NCI-H1694 treated with DMSO at 0.1 percent for 48 hours (cell line): ENCODE measurements at regions not wholly inside any gene's neighbourhood (a gene's known extent, or its start where the extent isn't known, plus 50 kb on each side); places are given as distances from the start of the nearest gene placed in this dataset.
"Not testable (repeated sequence)": the region's sequence is repeated elsewhere in the genome, so short reads cannot be mapped to it uniquely, and the experiment has no call there.

Experiments
- DNase-seq: peaks from one replicate; lab custom pipeline; 2025; lab: John Stamatoyannopoulos, UW

DNA sequence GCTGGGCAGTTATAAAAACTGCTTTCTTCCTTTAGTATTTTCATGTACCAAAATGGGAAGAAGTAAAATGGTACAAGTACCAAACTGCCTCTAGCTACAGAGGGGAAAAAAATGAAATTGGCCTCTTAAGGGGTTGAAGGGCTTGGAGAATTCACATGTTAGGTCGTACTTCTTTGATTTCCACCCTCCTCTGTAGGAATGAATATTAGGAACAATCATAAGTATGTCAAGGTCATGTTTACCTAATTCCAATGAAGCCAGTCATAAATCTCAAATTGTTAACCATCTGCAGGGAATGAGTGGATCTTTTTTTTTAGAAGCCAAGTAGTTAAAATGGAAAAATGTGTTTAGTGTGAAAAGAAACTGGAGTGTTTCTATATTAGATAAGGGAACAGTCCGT, 772.6 kb downstream of the PRIM2 start:
- not testable (repeated sequence) for DNase-seq

DNA sequence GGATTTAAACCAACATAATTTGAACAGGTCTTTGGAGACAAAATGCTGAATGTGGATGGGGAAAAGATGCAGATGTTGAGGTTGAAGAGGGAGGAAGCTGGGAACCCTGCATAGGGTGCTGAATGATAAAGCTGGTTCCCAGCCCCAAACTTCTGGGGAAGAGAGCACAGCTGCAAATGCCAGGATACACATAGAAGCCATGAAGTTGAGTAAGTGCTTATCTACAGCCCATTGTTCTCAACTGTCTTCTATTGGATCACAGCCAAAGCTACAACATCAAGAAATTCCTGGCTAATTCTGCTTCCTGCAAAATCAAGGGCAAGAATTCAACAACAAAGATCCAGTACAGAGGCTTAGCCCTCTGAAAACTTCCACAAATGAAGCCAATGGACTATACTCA, 779.8 kb downstream of the PRIM2 start:
- not testable (repeated sequence) for DNase-seq

DNA sequence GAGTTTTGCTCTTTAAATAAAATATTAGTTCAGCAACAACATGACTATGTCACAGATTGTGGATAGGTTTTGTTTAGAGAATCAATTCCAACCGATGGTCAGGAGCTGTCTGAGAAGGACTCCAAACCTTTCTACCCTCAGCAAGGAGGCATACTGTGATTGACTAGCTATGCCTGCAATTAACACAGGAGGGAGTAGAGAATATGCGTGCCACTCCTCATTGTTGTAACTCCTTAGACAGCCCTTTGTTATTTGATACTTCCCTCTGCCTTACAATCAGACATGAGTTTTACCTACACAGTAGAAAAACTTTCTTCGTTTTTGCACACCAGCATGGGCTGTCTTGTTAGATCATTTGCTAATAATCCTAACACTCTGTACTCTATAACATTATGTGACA, 796.5 kb downstream of the PRIM2 start:
- DNase-seq: no peak

DNA sequence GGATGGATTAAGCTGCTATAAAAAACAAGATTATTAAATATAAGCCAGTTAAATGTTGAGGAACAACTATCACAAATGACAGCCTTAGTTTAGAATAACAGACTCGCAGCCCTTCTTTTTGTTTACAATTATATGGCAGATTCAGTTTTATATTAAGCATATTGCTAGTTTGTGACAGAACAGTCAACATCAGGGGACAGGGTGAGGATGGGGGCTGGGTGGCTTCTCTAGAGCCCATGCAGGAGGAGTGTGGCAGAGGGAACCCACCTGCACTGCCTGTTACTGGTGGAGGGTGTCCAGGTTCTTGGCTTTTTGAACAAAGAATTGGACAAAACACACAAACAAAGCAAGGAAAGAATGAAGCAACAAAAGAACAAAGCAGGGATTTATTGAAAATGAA, 799.7 kb downstream of the PRIM2 start:
- DNase-seq: not testable (repeated sequence)

DNA sequence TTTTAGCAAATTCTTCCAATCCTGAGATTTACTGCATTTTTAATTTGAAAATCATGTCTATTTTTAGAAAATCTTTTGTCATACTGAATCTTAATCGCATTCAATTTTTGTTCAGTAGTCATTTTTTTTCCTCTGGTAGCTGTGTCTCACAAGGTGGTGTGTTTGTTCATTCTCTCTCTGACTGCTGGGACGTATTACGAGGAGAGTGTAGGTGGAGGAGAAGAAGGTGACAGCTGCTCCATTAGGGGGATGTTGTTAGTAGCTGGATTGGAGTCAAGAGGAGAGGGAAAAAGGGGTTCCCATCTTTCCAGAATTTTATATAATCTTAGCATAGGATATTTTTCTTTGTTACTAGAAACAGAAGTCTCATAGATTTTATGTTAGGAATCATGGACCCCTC, 804.2 kb downstream of the PRIM2 start:
- not testable (repeated sequence) for DNase-seq

DNA sequence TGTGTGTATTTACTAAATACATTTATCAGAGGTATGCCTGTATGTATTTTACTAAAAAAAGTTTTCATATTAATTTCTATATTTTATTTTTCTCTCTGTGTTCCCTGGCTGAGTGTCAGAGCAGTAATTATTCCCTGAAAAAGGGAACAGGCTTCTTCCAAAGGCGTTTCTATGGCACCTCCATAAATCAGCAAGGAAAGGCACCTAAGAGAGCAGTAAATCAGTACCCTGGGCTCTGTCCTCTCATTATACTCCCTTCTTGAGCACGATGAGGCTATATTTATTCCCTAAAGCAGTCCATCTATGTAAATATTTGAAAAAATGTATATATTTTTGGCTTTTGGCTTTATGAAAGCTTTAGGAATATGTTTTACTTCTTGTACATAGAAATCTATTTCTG, 806.3 kb downstream of the PRIM2 start:
- DNase-seq: not testable (repeated sequence)

DNA sequence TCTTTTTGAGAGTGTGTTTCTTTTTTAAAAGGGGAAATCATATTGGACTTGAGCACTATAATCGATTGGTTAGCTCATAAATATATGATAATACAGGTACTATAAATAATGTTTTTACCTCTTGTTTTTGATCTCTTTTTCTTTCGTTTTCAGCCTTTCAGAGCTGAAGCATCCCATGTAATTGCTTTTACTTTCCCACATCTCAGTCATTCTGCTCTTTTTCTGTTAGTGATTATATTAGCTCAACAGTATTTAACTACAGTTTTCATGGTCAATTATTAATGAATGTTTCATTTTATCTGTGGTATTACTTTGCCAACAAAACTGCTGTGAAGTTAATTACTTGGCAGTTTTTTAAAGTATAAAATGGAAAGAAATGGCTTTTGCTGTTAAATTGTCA, 811.1 kb downstream of the PRIM2 start:
- not testable (repeated sequence) for DNase-seq

DNA sequence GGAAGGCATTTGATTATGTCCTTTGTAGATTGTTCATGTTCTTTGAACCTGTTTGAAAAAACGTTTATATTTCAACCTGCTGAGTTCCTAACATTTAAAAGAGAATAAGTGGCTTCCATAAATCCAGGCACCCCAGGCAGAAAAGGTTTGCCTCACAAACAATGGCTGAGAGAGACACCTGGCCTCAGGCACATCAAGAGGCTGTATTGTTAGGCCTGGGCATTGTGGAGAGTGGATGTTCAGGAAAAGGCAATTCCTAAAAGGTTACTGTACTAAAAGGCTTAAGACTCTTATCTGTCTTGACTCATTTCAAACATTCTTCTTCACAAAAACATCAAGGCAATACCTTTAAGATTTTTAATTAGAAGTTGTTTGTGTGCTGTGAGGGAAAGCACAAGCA, 811.7 kb downstream of the PRIM2 start:
- DNase-seq: not testable (repeated sequence)

DNA sequence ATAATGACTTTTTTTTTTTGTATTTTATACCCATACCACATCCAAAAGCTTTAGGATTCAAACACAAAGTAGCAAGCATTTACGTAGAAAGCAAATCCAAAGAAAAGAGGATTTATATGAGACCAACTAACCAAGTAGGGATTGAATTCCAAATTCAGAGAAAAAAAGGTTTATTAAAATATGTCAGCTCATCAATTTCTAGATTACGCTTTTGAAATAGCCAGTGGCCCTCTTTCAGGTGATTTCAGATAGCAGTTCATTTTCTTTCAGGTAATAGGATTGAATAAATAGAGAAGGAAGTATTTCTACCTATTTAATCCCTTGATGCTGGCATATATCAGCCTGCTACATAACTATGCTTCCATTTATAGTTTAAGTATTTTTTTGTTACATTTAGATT, 822.3 kb downstream of the PRIM2 start:
- DNase-seq: not testable (repeated sequence)

DNA sequence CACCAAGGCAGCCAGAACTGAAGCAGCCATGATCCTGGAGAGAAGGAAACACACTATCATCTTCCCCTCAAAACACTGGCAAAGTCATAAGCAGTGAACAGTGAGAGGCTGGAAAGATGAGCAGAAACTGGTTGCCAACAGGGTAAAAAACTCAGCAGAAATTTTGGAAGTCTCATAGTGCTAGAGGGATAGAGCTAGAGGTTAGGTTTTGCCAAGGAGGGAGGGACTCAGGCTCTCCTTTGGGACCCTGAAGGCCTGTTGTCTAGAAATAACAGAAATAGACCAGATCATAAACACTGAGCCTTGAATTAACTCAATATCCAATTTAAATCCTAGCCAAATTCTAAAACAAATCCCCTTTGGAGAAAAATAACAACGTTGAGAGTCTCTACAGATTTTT, 853.6 kb downstream of the PRIM2 start:
- not testable (repeated sequence) for DNase-seq

DNA sequence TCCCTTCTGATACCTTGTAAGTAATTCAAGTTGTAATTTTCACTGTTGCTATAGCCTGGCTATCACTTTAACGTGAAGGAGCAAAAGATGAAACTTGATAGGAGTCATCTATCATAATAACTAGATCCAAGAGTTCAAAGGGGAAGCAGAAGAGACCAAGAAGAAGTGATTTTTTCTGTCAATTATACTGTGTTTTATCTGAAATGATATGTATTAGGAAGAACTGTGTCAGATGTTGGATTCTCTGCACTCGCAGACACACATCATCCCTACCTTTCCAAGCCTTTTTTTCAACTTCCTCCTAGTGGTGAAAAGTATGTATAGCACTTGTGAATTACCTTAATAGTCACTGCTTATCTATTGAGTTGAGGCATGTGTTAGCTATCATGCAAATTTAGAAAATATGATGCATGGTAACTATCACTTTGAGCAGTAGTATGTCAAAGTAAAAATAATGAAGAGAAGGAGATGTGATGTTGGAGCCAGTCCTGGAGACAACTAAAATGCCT, 864.2 kb downstream of the PRIM2 start:
- DNase-seq: not testable (repeated sequence)

DNA sequence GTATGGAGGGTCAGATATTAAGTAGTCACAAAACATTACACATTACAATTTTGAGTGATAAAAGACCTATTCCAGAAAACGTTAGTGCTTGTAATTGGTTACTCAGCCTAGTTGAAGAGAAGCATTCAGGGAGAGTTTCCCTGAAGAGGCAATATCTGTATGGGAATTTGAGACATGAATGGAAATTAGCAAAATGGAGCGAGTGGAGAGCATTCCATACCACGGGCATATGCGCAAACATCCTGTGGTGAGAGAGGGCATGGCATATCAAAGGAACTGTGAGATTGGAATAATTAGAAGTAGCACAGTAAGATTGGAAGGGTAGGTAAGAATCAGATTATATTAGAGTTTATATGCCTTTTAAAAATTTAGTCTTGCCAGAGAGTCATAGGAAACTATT, 867.9 kb downstream of the PRIM2 start:
- not testable (repeated sequence) for DNase-seq

DNA sequence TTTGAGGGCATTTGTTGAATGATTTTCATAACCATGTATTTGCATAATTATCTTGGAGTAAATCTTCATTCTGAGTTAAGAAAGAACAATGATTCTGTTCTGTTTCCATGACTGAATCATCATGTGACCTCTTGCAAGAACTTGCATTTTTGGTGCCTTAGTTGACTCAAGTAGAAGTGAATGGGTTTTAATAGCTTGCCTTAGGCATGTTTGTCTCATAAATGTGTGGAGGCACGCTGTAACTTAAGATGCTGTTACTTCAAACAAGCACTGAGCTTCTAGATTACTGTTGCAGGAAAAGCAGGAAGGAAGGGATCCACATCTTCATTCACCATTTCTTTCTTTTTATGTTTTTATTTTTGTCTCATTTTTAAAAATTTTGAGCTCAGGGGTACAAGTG, 875.8 kb downstream of the PRIM2 start:
- DNase-seq: not testable (repeated sequence)

DNA sequence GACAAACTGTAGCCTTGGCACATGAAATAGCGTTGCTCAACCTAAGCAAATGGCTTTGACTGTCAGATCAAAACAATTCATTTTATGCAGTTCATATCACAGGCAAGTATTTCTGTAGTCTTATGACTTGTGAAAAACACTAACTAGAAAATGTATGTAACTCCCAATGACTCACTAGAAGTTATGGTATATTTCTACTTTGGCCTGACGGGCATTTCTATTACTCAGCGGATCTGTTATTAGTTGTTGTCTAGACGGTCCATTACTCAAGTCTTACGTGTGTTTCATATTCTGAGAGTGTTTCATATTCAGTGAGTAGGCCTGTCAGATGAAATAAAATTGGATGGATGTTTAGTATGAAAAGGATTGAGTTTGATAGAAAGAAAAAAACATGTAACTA, 880.9 kb downstream of the PRIM2 start:
- DNase-seq: no peak

DNA sequence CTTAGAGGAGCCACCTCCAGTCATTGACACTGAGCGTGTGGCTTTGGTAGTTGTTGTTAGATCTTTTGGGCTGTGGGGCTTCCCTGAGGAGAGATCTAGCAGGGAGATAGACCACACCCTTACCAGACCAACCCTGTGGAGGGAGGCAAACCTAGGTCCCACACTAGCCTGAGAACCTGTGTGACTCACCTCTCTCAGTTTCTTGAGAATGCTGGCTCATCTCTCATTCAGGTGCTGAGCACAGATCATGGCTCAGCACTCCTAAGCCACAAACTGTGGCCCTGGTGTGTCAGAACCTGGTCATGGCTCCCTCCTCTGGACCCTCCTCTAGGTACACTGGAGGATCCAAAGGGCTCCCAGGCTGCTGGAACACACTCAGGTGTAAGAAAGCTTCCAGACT, 919.7 kb downstream of the PRIM2 start:
- DNase-seq: not testable (repeated sequence)

DNA sequence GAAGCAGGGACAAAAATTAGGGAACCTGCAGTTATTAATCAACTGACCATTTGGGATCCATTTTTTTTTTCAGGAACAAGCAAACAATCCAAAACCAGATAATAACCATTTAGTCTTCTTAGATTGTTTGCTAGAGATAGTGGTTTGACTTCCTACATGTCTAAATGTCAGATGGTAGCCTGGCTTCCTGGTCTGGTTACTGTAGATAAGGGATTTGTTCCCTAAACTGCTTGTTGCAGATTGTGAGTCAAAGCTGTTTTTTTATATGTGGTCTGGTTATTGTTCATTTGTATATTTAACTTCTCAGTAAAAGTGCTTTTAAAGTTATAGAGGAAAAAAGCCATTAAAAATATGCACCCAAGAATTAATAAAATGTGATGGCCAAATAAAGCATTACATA, 921.0 kb downstream of the PRIM2 start:
- DNase-seq: not testable (repeated sequence)

DNA sequence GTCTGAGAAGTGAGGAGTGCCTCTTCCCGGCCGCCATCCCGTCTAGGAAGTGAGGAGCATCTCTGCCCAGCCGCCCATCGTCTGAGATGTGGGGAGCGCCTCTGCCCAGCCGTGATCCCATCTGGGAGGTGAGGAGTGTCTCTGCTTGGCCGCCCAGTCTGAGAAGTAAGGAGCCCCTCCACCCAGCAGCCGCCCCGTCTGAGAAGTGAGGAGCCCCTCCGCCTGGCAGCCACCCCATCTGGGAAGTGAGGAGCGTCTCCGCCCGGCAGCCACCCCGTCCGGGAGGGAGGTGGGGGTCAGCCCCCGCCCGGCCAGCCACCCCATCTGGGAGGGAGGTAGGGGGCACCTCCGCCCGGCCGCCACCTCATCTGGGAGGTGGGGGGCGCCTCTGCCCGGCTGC, 940.2 kb downstream of the PRIM2 start:
- DNase-seq: not testable (repeated sequence)

DNA sequence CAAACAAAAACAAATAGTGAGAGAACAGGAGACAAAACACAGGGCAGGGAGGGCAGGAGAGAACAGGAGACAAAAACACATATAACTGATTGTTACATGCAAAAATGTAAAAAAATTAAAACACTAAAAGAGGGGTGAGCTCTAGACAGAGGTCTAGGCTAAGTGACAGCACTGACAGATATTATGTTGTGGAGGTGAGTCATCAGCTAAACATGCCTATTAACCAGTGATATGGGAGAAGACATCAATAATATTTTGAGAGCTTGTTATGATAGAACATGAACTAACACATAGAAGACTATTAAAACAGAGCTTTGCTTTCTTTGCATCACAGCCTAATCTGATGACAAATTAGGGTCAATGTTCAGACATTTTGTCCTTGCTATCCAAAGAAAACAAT, 972.7 kb downstream of the PRIM2 start:
- DNase-seq: no peak

DNA sequence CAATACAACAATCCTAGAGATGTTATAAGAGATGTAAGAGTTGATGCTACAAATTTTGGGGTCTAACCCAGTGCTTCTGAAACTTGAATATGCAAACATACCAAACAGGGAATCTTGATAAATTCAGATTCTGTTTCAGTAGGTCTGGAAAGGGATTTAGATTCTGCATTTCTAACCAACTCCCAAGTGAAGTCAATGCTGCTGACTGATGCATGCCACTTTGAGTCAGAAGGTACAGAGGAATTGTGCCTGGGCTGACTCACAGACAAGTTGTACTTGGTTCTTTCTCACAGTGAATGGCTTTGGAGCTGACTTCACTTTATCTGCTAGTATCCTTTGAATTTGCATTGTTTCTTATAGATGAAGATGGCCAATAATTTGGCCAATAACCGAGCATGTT, 973.9 kb downstream of the PRIM2 start:
- DNase-seq: not testable (repeated sequence)

DNA sequence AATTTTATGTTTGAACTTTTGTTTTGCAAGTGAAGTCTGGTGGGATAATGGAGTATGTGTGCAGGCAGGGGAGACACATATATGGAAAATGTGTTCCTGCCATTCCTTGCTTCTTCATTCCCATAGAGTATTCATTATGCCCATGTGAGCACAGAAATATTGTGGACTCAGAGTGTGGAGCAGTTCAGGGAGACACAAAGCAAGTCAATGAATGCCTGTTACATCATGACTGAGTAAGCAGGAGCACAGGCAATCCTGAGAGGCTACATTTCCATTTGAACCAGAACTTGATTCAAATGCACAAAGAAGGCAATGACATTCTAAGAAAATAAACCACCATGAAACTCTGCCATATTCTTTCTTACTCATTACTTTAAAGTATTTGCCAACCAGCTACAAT, 990.5 kb downstream of the PRIM2 start:
- not testable (repeated sequence) for DNase-seq

DNA sequence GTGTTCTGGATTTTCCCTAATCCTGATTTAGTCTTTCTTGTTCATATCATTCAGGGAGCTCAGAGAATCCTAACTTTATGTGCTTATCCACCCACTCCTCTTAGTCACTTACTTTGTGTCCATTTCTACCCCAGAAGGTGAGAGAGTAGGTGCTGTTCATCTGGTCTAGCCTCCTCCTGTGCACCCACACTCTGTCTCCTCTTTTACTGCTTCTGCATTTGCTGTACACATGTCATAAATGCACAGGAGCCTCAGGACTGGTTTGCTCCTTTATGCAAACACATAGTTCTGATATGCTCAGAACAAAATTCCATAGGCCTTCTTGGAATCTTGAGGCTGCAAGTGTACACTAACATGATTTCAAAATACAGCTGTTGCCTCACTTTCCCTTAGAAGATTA, 1014.7 kb downstream of the PRIM2 start:
- not testable (repeated sequence) for DNase-seq

DNA sequence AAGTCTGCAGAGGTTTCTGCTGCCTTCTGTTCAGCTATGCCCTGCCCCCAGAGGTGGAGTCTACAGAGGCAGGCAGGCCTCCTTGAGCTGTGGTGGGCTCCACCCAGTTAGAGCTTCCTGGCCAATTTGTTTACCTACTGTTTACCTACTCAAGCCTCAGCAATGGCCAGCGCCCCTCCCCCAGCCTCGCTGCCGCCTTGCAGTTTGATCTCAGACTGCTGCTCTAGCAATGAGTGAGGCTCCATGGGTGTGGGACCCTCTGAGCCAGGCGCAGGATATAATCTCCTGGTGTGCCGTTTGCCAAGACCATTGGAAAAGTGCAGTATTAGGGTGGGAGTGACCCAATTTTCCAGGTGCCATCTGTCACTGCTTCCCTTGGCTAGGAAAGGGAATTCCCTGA, 1024.9 kb downstream of the PRIM2 start:
- DNase-seq: not testable (repeated sequence)

DNA sequence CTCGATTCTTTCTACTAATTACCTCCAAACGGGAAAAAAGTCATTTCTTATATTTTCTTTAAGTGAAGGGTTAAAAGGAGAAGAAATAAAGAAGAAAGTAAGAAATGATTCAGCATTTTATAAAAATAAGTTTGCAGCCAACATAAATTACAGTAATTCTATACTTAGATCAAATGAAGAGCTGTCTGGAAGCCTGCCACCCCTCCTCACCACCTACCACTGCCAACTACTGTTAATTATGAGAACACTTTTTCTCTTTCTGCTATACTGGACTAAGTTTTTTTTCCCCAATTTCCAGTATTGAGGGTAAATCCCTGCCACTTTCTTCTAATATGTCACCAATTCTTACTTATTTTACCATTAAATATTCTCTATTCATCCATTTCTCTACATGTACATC, 1030.1 kb downstream of the PRIM2 start:
- DNase-seq: not testable (repeated sequence)

DNA sequence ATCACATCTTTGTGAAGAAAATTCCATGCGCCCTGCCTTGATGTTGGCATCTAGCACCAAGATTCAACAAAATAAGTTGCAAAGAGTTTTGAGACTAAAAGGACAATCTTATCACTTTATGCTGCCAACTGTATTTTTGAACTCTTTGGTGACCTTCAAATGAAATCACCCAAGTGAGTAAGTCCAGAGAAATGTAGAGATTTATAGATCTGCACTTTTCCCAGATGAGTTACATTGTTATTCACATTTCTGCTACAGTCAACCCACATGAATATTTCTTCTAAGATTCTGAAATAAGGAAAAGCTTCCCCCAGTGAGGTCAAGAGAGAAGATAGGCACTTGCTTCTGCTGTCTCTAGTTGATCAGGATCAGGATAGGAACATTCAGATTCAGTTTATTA, 1034.2 kb downstream of the PRIM2 start:
- DNase-seq: not testable (repeated sequence)

DNA sequence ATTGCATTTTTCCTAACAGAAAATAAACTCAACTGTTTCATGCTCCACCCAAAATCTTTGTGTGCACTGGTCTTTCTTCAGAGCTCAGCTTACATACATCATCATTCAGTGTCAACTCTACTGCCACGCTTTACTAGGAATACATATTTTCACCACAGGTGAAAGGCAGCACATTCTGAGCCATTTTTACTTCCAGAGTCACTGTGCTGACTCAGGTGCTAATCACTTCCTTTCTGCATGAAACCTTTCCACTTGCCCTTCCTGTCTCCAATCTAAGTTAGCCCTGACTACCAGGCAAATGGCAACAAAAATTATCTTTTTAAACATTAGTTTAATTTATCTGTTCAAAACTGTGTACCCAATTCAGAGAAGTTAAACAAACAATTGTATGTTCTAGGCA, 1041.0 kb downstream of the PRIM2 start:
- DNase-seq: not testable (repeated sequence)
